OCI-LY1 (cell line): ENCODE measurements at regions not wholly inside any gene's neighbourhood (a gene's known extent, or its start where the extent isn't known, plus 50 kb on each side); places are given as distances from the start of the nearest gene placed in this dataset.

Source experiments
- H2AFZ ChIP-seq: fragments of 200-600 bp; sonication (generic), shearing (Covaris generic); 2 replicates; pipeline ENCODE4 v1.6.0; 2014; ENCODE audit warnings: antibody characterized with exemption, mild to moderate bottlenecking, low read length
- H3F3A ChIP-seq: fragments of 200-600 bp; sonication (generic), shearing (Covaris generic); 2 replicates; pipeline ENCODE4 v1.6.0; 2014; ENCODE audit warnings: mild to moderate bottlenecking, antibody characterized with exemption, low read length, moderate library complexity; ENCODE audit not compliant: insufficient read depth
- H3K27ac ChIP-seq: fragments of 200-600 bp; sonication (generic); 2 replicates; pipeline ENCODE4 v1.5.1; 2014; ENCODE audit warnings: low read length, mixed run types, mild to moderate bottlenecking, low read depth; ENCODE audit not compliant: poor library complexity, severe bottlenecking
- H3K27me3 ChIP-seq: fragments of 200-600 bp; sonication (generic); 2 replicates; pipeline ENCODE4 v1.6.0; 2014; ENCODE audit warnings: antibody characterized with exemption, mild to moderate bottlenecking, low read length, moderate library complexity; ENCODE audit not compliant: insufficient read depth
- H3K36me3 ChIP-seq: fragments of 200-600 bp; sonication (generic); 2 replicates; pipeline ENCODE4 v1.6.1; 2014; ENCODE audit warnings: mild to moderate bottlenecking, antibody characterized with exemption, low read length, moderate library complexity, mixed read lengths; ENCODE audit not compliant: insufficient read depth
- H3K4me1 ChIP-seq: fragments of 200-600 bp; sonication (generic); 2 replicates; pipeline ENCODE4 v1.5.1; 2014; ENCODE audit warnings: mild to moderate bottlenecking, low read length, moderate library complexity; ENCODE audit not compliant: insufficient read depth, severe bottlenecking
- H3K4me2 ChIP-seq: fragments of 200-600 bp; sonication (generic), shearing (Covaris generic); 2 replicates; pipeline ENCODE4 v1.6.1; 2014; ENCODE audit warnings: low read length
- H3K4me3 ChIP-seq: fragments of 200-600 bp; sonication (generic); 2 replicates; pipeline ENCODE4 v1.5.1; 2014; ENCODE audit warnings: low read length, low read depth, mild to moderate bottlenecking, mixed read lengths; ENCODE audit not compliant: poor library complexity, severe bottlenecking
- H3K79me2 ChIP-seq: fragments of 200-600 bp; shearing (Covaris generic); 2 replicates; pipeline ENCODE4 v1.6.1; 2016; ENCODE audit warnings: mixed run types, low read length, mixed read lengths; ENCODE audit not compliant: insufficient read depth
- H3K9ac ChIP-seq: fragments of 200-600 bp; sonication (generic), shearing (Covaris generic); 2 replicates; pipeline ENCODE4 v1.6.1; 2014; ENCODE audit warnings: mild to moderate bottlenecking, low read length, mixed read lengths
- H3K9me2 ChIP-seq: fragments of 200-600 bp; sonication (generic), shearing (Covaris generic); 2 replicates; pipeline ENCODE4 v1.6.1; 2014; ENCODE audit warnings: low read depth, mild to moderate bottlenecking, low read length, mixed read lengths
- H3K9me3 ChIP-seq: fragments of 200-600 bp; shearing (Covaris generic); 2 replicates; pipeline ENCODE4 v1.6.1; 2014; ENCODE audit warnings: low read length, mixed read lengths
- H4K20me1 ChIP-seq: fragments of 200-600 bp; sonication (generic), shearing (Covaris generic); 2 replicates; pipeline ENCODE4 v1.6.0; 2016; ENCODE audit warnings: mild to moderate bottlenecking, low read length; ENCODE audit not compliant: insufficient read depth
- CTCF ChIP-seq: fragments of 200-600 bp; sonication (generic), shearing (Covaris generic); IDR thresholded peaks from 2 replicates; pipeline ENCODE4 v1.5.1; 2017; ENCODE audit warnings: mild to moderate bottlenecking, antibody characterized with exemption, low read length, moderate library complexity, mixed read lengths
- EZH2 ChIP-seq: fragments of 200-600 bp; sonication (generic), shearing (Covaris generic); IDR thresholded peaks from 2 replicates; pipeline ENCODE4 v1.8.0; 2017; ENCODE audit warnings: borderline replicate concordance, mixed run types, mild to moderate bottlenecking, antibody characterized with exemption, low read length, moderate library complexity, mixed read lengths

- Histone ChIP-seq H3K9me2 (no peaks in the 10 kb centered on the region), H3F3A (no peaks in the 10 kb centered on the region), H2AFZ (no peak overlapping the region), H3K4me3 (no peak overlapping the region), H3K27me3 (no peaks in the 10 kb centered on the region), H3K79me2 (no peaks in the 10 kb centered on the region), H3K9me3 (no peaks in the 10 kb centered on the region), H3K36me3 (no peaks in the 10 kb centered on the region), H3K4me2 (no peak overlapping the region), H3K27ac (no peak overlapping the region), H4K20me1 (no peaks in the 10 kb centered on the region), H3K9ac (no peak overlapping the region), H3K4me1 (no peaks in the 10 kb centered on the region)
- TF ChIP-seq EZH2: no peak
- TF ChIP-seq CTCF: no peak
Observed at GRCh38 chr11:91241226-91241625, 983.4 kb upstream of the FAT3 start.

- Histone ChIP-seq H3K27ac (no peak overlapping the region), H3F3A (no peaks in the 10 kb centered on the region), H3K79me2 (no peaks in the 10 kb centered on the region), H4K20me1 (no peaks in the 10 kb centered on the region), H3K4me1 (no peaks in the 10 kb centered on the region), H3K9me2 (no peaks in the 10 kb centered on the region), H3K27me3 (no peaks in the 10 kb centered on the region), H2AFZ (no peak overlapping the region), H3K36me3 (no peaks in the 10 kb centered on the region), H3K4me3 (no peak overlapping the region), H3K4me2 (no peak overlapping the region), H3K9me3 (no peaks in the 10 kb centered on the region), H3K9ac (no peak overlapping the region)
- TF ChIP-seq CTCF (no peak), EZH2 (no peak)
Observed at GRCh38 chr11:91239359-91239758, 985.3 kb upstream of the FAT3 start.

GRCh38 chr11:91231226-91231625, 993.4 kb upstream of the FAT3 start:
- H3K9me3 ChIP-seq: no peaks in the 10 kb centered on the region
- TF ChIP-seq CTCF: no peak
- H3K4me2 ChIP-seq: no peak overlapping the region
- no peaks in the 10 kb centered on the region for H3K9me2 ChIP-seq
- H4K20me1 ChIP-seq: no peaks in the 10 kb centered on the region
- H3K27ac ChIP-seq: no peak overlapping the region
- H2AFZ ChIP-seq: no peak overlapping the region
- no peaks in the 10 kb centered on the region for H3K27me3 ChIP-seq
- no peak overlapping the region for H3K9ac ChIP-seq
- no peaks in the 10 kb centered on the region for H3F3A ChIP-seq
- H3K36me3 ChIP-seq: no peaks in the 10 kb centered on the region
- H3K4me1 ChIP-seq: no peaks in the 10 kb centered on the region
- H3K79me2 ChIP-seq: no peaks in the 10 kb centered on the region
- no peak overlapping the region for H3K4me3 ChIP-seq
